ENCODE measurements at regions not wholly inside any gene's neighbourhood (a gene's known extent, or its start where the extent isn't known, plus 50 kb on each side); places are given as distances from the start of the nearest gene placed in this dataset.

DNA sequence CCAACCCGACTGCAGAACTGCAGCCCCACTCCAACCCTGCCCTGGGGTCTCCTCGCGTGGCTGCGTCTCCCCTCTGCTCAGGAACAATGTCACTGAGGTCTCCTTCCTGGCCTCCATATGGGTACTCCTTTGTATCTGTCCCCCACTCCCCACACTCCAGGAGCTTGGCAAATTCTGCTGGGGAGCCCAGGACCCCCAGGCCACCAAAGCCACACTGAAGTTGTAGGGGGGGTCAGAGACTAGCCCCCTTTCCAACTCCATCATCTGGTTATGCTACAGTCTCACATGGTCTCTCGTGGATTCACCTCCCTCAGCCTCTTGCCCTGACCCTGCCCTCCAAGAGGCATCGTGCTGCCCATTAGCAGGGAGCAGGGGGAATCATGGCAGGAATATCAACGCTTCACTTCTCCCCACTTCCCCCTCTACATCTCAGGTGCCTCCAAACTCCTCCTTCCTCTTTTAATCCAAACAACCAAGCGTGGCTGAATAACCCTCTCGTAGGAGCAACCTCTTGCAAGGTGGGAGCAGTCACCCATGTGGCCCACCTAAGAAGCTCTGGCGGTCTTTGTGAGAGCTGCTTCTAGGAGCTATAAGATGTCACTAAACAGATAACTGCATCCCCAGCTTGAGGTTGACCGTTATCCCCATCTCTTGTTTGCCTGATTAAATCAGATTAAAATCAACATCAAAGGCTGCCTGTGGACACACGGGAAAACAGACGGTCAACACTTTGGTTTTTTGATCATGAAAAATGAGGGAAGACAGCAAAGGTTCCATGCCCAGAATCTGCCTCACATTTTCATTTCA lies 86.4 kb downstream of the MIS18A start:
- no peak overlapping the region for H3K4me3 Mint-ChIP-seq
- DNase-seq = no peak
- no peaks in the 10 kb centered on the region for H3K4me1 Mint-ChIP-seq (ENCODE audit: low read depth)
- no peak overlapping the region for H3K27ac Mint-ChIP-seq
- H3K27me3 Mint-ChIP-seq = peaks cover 11% of the 10 kb centered on the region
- H3K9me3 Mint-ChIP-seq = no peaks in the 10 kb centered on the region
- H3K36me3 Mint-ChIP-seq (ENCODE audit: low read depth) = no peaks in the 10 kb centered on the region

- Mint-ChIP-seq H3K9me3 (no peaks in the 10 kb centered on the region), H3K36me3 (ENCODE audit: low read depth) (no peaks in the 10 kb centered on the region), H3K27ac (no peak overlapping the region), H3K4me1 (ENCODE audit: low read depth) (no peaks in the 10 kb centered on the region), H3K27me3 (peaks cover 15% of the 10 kb centered on the region), H3K4me3 (no peak overlapping the region)
- no peak for DNase-seq
Observed at GRCh38 chr21:32190493-32191144, 88.2 kb downstream of the MIS18A start.

GRCh38 chr21:32189688-32190483 lies 89.0 kb downstream of the MIS18A start:
- H3K4me3 Mint-ChIP-seq = no peak overlapping the region
- H3K36me3 Mint-ChIP-seq (ENCODE audit: low read depth) = no peaks in the 10 kb centered on the region
- H3K4me1 Mint-ChIP-seq (ENCODE audit: low read depth) = no peaks in the 10 kb centered on the region
- no peak for DNase-seq
- no peaks in the 10 kb centered on the region for H3K9me3 Mint-ChIP-seq
- H3K27ac Mint-ChIP-seq = no peak overlapping the region
- H3K27me3 Mint-ChIP-seq = peaks cover 15% of the 10 kb centered on the region

GRCh38 chr21:32186804-32187203 lies 92.0 kb downstream of the MIS18A start:
- Mint-ChIP-seq H3K27me3 (peaks cover 9% of the 10 kb centered on the region), H3K4me1 (ENCODE audit: low read depth) (no peaks in the 10 kb centered on the region)
- no peak for DNase-seq

GRCh38 chr21:32185726-32186125 lies 93.1 kb downstream of the MIS18A start:
- H3K36me3 Mint-ChIP-seq (ENCODE audit: low read depth) = no peaks in the 10 kb centered on the region
- no peak overlapping the region for H3K4me3 Mint-ChIP-seq
- H3K4me1 Mint-ChIP-seq (ENCODE audit: low read depth) = no peaks in the 10 kb centered on the region
- peaks cover 9% of the 10 kb centered on the region for H3K27me3 Mint-ChIP-seq
- no peaks in the 10 kb centered on the region for H3K9me3 Mint-ChIP-seq
- H3K27ac Mint-ChIP-seq = no peak overlapping the region
- DNase-seq = no peak

More at GRCh38 chr21:32186804-32187203, 92.0 kb downstream of the MIS18A start:
- Mint-ChIP-seq H3K27ac (no peak overlapping the region), H3K4me3 (no peak overlapping the region), H3K36me3 (ENCODE audit: low read depth) (no peaks in the 10 kb centered on the region), H3K9me3 (no peaks in the 10 kb centered on the region)

GRCh38 chr21:32185103-32185502 lies 93.7 kb downstream of the MIS18A start:
- H3K4me3 Mint-ChIP-seq = no peak overlapping the region
- no peak for DNase-seq
- no peaks in the 10 kb centered on the region for H3K4me1 Mint-ChIP-seq (ENCODE audit: low read depth)
- no peak overlapping the region for H3K27ac Mint-ChIP-seq
- no peaks in the 10 kb centered on the region for H3K36me3 Mint-ChIP-seq (ENCODE audit: low read depth)
- H3K9me3 Mint-ChIP-seq = no peaks in the 10 kb centered on the region
- H3K27me3 Mint-ChIP-seq = peaks cover 9% of the 10 kb centered on the region

GRCh38 chr21:32184485-32184884 lies 94.4 kb downstream of the MIS18A start:
- Mint-ChIP-seq H3K4me1 (ENCODE audit: low read depth) (no peaks in the 10 kb centered on the region), H3K27me3 (peaks cover 6% of the 10 kb centered on the region), H3K27ac (no peak overlapping the region), H3K36me3 (ENCODE audit: low read depth) (no peaks in the 10 kb centered on the region), H3K9me3 (no peaks in the 10 kb centered on the region), H3K4me3 (no peak overlapping the region)
- no peak for DNase-seq

DNA sequence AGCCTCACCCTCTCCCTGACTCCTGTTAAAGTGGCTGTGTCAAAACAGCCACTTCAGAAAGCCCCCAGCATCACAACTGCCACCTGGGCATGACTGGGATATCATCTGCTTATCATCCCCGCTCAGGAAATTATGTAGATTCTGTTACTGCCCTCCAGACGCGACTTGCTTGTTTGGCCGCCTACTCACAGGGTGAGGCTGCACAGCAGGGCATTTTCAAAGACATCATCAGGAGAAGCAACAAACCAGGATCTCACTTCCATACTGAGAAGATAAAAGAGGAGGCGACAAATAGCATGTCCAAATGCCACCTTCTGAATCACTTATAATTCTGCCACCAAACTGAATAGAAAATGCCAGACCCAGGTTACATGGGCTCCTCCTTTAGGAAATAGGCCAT lies 94.8 kb downstream of the MIS18A start:
- Mint-ChIP-seq H3K4me1 (ENCODE audit: low read depth) (no peaks in the 10 kb centered on the region), H3K36me3 (ENCODE audit: low read depth) (no peaks in the 10 kb centered on the region), H3K9me3 (no peaks in the 10 kb centered on the region), H3K27ac (no peak overlapping the region), H3K4me3 (no peak overlapping the region), H3K27me3 (peaks cover 8% of the 10 kb centered on the region)
- DNase-seq = no peak

DNA sequence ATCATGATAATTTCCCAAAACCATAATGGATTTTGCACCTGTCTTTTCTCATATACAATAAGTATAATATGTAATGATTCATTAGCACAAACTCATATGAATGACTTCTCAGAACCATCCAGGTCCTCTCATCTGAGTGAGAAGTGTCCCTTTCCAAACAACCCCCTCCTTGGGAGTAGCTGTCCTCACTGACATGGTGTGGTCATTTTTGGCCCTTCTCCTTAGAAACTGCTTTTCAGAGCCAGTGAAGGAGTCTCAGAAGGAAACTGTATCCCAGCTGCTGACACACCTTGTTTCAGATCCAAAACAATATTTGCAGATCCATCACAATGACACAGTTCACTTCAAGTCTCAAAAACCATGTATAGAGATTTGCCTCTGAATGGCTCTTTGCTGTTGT lies 95.5 kb downstream of the MIS18A start:
- H3K36me3 Mint-ChIP-seq (ENCODE audit: low read depth) = no peaks in the 10 kb centered on the region
- no peak overlapping the region for H3K4me3 Mint-ChIP-seq
- no peaks in the 10 kb centered on the region for H3K9me3 Mint-ChIP-seq
- no peaks in the 10 kb centered on the region for H3K4me1 Mint-ChIP-seq (ENCODE audit: low read depth)
- DNase-seq = no peak
- no peak overlapping the region for H3K27ac Mint-ChIP-seq
- H3K27me3 Mint-ChIP-seq = peaks cover 8% of the 10 kb centered on the region

GRCh38 chr21:32182449-32182848 lies 96.4 kb downstream of the MIS18A start:
- no peaks in the 10 kb centered on the region for H3K9me3 Mint-ChIP-seq
- peaks cover 8% of the 10 kb centered on the region for H3K27me3 Mint-ChIP-seq
- H3K4me1 Mint-ChIP-seq (ENCODE audit: low read depth) = no peaks in the 10 kb centered on the region

GRCh38 chr21:32181457-32181856 lies 97.4 kb downstream of the MIS18A start:
- no peak overlapping the region for H3K27ac Mint-ChIP-seq
- no peaks in the 10 kb centered on the region for H3K36me3 Mint-ChIP-seq (ENCODE audit: low read depth)
- H3K4me1 Mint-ChIP-seq (ENCODE audit: low read depth) = no peaks in the 10 kb centered on the region
- peaks cover 11% of the 10 kb centered on the region for H3K27me3 Mint-ChIP-seq
- H3K9me3 Mint-ChIP-seq = no peaks in the 10 kb centered on the region
- DNase-seq = no peak
- H3K4me3 Mint-ChIP-seq = no peak overlapping the region

More at GRCh38 chr21:32182449-32182848, 96.4 kb downstream of the MIS18A start:
- H3K36me3 Mint-ChIP-seq (ENCODE audit: low read depth) = no peaks in the 10 kb centered on the region
- no peak for DNase-seq
- H3K4me3 Mint-ChIP-seq = no peak overlapping the region
- no peak overlapping the region for H3K27ac Mint-ChIP-seq

GRCh38 chr21:32174819-32175218 lies 104.0 kb downstream of the MIS18A start:
- no peak overlapping the region for H3K27ac Mint-ChIP-seq
- no peaks in the 10 kb centered on the region for H3K9me3 Mint-ChIP-seq
- DNase-seq = no peak
- H3K36me3 Mint-ChIP-seq (ENCODE audit: low read depth) = no peaks in the 10 kb centered on the region
- H3K27me3 Mint-ChIP-seq = peaks cover 10% of the 10 kb centered on the region
- no peak overlapping the region for H3K4me3 Mint-ChIP-seq
- no peaks in the 10 kb centered on the region for H3K4me1 Mint-ChIP-seq (ENCODE audit: low read depth)

DNA sequence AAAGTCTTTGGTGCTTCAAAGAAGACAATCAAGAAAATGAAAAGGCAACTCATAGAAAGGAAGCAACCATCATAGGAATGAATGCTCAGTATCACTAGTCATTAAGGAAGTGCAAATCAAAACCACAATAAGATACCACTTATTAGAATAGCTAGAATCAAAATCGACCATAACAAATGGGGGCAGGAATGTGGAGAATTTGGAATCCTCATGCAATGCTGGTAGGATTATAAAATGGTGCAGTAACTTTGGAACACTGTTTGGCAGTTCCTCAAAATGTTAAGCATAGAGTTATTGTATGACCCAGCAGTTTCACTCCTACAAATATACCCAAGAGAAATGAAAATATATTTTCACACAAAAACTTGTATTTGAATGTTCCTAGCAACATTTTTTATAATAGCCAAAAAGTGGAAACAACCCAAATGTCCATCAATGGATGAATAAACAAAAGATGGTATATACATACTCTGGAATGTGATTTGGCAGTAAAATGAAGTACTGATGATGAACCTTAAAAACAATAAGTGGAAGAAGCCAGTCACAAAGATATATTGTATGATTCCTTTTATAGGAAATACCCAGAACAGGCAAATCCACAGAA lies 105.6 kb downstream of the MIS18A start:
- DNase-seq = no peak
- Mint-ChIP-seq H3K27me3 (peaks cover 19% of the 10 kb centered on the region), H3K36me3 (ENCODE audit: low read depth) (no peaks in the 10 kb centered on the region), H3K4me1 (ENCODE audit: low read depth) (no peaks in the 10 kb centered on the region), H3K27ac (no peak overlapping the region), H3K4me3 (no peak overlapping the region), H3K9me3 (no peaks in the 10 kb centered on the region)

DNA sequence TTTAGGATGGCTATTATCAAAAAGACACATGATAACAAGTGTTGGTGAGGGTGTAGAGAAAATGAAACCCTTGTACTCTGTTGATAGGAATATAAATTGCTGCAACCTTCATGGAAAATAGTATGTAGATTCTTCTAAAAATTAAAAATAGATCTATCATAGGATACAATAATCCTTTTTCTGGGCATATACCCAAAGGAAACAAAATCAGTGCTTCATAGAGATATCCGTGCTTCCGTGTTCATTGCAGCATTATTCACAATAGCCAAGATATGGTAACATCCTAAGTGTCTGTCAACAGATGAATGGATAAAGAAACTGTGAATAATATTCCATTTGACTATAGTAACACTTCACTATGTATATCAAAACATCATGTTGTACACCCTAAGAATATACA lies 106.7 kb downstream of the MIS18A start:
- no peaks in the 10 kb centered on the region for H3K9me3 Mint-ChIP-seq
- no peak for DNase-seq
- peaks cover 26% of the 10 kb centered on the region for H3K27me3 Mint-ChIP-seq
- H3K4me3 Mint-ChIP-seq = no peak overlapping the region
- H3K4me1 Mint-ChIP-seq (ENCODE audit: low read depth) = no peaks in the 10 kb centered on the region
- no peaks in the 10 kb centered on the region for H3K36me3 Mint-ChIP-seq (ENCODE audit: low read depth)
- no peak overlapping the region for H3K27ac Mint-ChIP-seq
